Esophagus muscularis mucosa (tissue), 4 donors: ENCODE measurements at regions not wholly inside any gene's neighbourhood (a gene's known extent, or its start where the extent isn't known, plus 50 kb on each side); places are given as distances from the start of the nearest gene placed in this dataset.
A peak's percentile ranks its signal among the peaks of the same experiment; 100 is the strongest.

Experiments
- DNase-seq: peaks from one replicate; pipeline ENCODE4 v3.0.0-alpha.2; 2017; ENCODE audit errors: extremely low spot score
- H3K27ac ChIP-seq, 4 donors: fragments of 200-600 bp; sonication (generic); replicated peaks in 1 of 4; 1 replicate in 3 of 4; 2 replicates in 1 of 4; pipeline ENCODE4 v1.5.1; 2016 to 2019; ENCODE audit warnings: mild to moderate bottlenecking in 1 of 4
- H3K27me3 ChIP-seq, 4 donors: fragments of 200-600 bp; sonication (generic); one replicate each; pipeline versions ENCODE4 v1.5.1 to v1.6.0; 2016 to 2019
- H3K36me3 ChIP-seq, 4 donors: fragments of 200-600 bp; sonication (generic); one replicate each; pipeline ENCODE4 v1.5.1; 2016 to 2019
- H3K4me1 ChIP-seq, 4 donors: fragments of 200-600 bp; sonication (generic); one replicate each; pipeline ENCODE4 v1.5.1; 2016 to 2019
- H3K4me3 ChIP-seq, 4 donors: fragments of 200-600 bp; sonication (generic); 1 replicate in 2 of 4; 2 replicates in 2 of 4; pipeline ENCODE4 v1.5.1; 2016 to 2019; ENCODE audit warnings: mild to moderate bottlenecking in 4 of 4, moderate library complexity in 1 of 4
- H3K9me3 ChIP-seq, 4 donors: fragments of 200-600 bp; sonication (generic); 1 replicate in 3 of 4; 2 replicates in 1 of 4; pipeline ENCODE4 v1.5.1; 2016 to 2019
- CTCF ChIP-seq, 3 experiments: fragments of 200-600 bp in 2 of 3; fragments of 450-650 bp in 1 of 3; sonication (generic) in 2 of 3; IDR thresholded peaks; one replicate each; pipeline ENCODE4 v1.5.1; 2017 to 2019; ENCODE audit warnings: antibody characterized with exemption in 3 of 3, mild to moderate bottlenecking in 2 of 3, moderate library complexity in 1 of 3
- EP300 ChIP-seq: sonication (generic); formaldehyde crosslinking; IDR thresholded peaks from one replicate; pipeline ENCODE4 v1.6.1; 2017; ENCODE audit warnings: antibody characterized with exemption
- POLR2A ChIP-seq: fragments of 450-650 bp; IDR thresholded peaks from one replicate; pipeline ENCODE4 v1.6.1; 2017; ENCODE audit warnings: antibody characterized with exemption, moderate library complexity, mild to moderate bottlenecking, low read depth
- POLR2AphosphoS5 ChIP-seq, 2 donors: sonication (generic); formaldehyde crosslinking; IDR thresholded peaks; one replicate each; pipeline ENCODE4 v1.6.1; 2017; ENCODE audit warnings: antibody characterized with exemption in 2 of 2
- WGBS: methylation state at CpG from one replicate; pipeline ENCODE4 v1.1.5; 2018; 5-methylcytosine and 5-hydroxymethylcytosine counted together
- intact Hi-C: fragments of 100-400 bp; cut with DNase I; formaldehyde crosslinking; loops from one replicate; pipeline ENCODE4 v1.15.1; 2023

- intact Hi-C loops = no loop called here
- DNase-seq = no peak
- Histone ChIP-seq H3K4me3 (no peak overlapping the region), H3K27me3 (no peaks in the 10 kb centered on the region), H3K36me3 (no peaks in the 10 kb centered on the region), H3K9me3 (no peaks in the 10 kb centered on the region), H3K27ac (no peak overlapping the region), H3K4me1 (peaks cover 0 to 9% (median 0%) of the 10 kb centered on the region in 4 donors)
- TF ChIP-seq CTCF (IDR thresholded peaks at IDR 0.05) (no peak), EP300 (no peak), POLR2AphosphoS5 (IDR thresholded peaks at IDR 0.05) (no peak), POLR2A (no peak)
- 47% methylated on average over 6 of the region's 6 CpGs for WGBS
Observed at GRCh38 chr4:126969360-126970235, 663.2 kb upstream of the INTU start.

- no peaks in the 10 kb centered on the region for H3K27me3 ChIP-seq
- no peak for DNase-seq
- no peaks in the 10 kb centered on the region for H3K36me3 ChIP-seq
- intact Hi-C loops = no loop called here
- WGBS = 81% methylated on average over 1 of the region's 1 CpG
- no peak overlapping the region for H3K27ac ChIP-seq
- no peaks in the 10 kb centered on the region for H3K9me3 ChIP-seq
- H3K4me1 ChIP-seq = peaks cover 0 to 27% (median 13%) of the 10 kb centered on the region in 4 donors
- TF ChIP-seq POLR2AphosphoS5 (IDR thresholded peaks at IDR 0.05) (no peak), POLR2A (no peak), CTCF (IDR thresholded peaks at IDR 0.05) (no peak), EP300 (no peak)
- no peak overlapping the region for H3K4me3 ChIP-seq
Observed at GRCh38 chr4:126973201-126973600, 659.6 kb upstream of the INTU start.

- H3K27me3 ChIP-seq = no peaks in the 10 kb centered on the region
- intact Hi-C loops = no loop called here
- no peaks in the 10 kb centered on the region for H3K9me3 ChIP-seq
- peak overlapping the region in 1 of 4 donors; percentile 29 for H3K27ac ChIP-seq
- H3K36me3 ChIP-seq = no peaks in the 10 kb centered on the region
- peaks cover 0 to 18% (median 13%) of the 10 kb centered on the region in 4 donors for H3K4me1 ChIP-seq
- TF ChIP-seq CTCF (IDR thresholded peaks at IDR 0.05) = no peak
- TF ChIP-seq POLR2A = no peak
- no peak for DNase-seq
- 22% methylated on average over 5 of the region's 5 CpGs for WGBS
- no peak overlapping the region for H3K4me3 ChIP-seq
Observed at GRCh38 chr4:126976850-126977632, 655.7 kb upstream of the INTU start.

- DNase-seq = no peak
- H3K4me3 ChIP-seq = no peak overlapping the region
- H3K9me3 ChIP-seq = peaks cover 0 to 14% (median 2%) of the 10 kb centered on the region in 4 donors
- no peaks in the 10 kb centered on the region for H3K36me3 ChIP-seq
- no peak overlapping the region for H3K27ac ChIP-seq
- no peaks in the 10 kb centered on the region for H3K4me1 ChIP-seq
- intact Hi-C loops = no loop called here
- TF ChIP-seq POLR2A (no peak), CTCF (IDR thresholded peaks at IDR 0.05) (no peak), POLR2AphosphoS5 (IDR thresholded peaks at IDR 0.05) (no peak), EP300 (no peak)
- 77% methylated on average over 1 of the region's 1 CpG for WGBS
- H3K27me3 ChIP-seq = no peaks in the 10 kb centered on the region
Observed at GRCh38 chr4:126986005-126986404, 646.8 kb upstream of the INTU start.
